Inflammatory macrophage treated with lipopolysaccharide for 1 hour (primary cell): ENCODE measurements at regions not wholly inside any gene's neighbourhood (a gene's known extent, or its start where the extent isn't known, plus 50 kb on each side); places are given as distances from the start of the nearest gene placed in this dataset.

Source experiments
- DNase-seq, 2 donors: peaks; one replicate each; pipeline ENCODE4 v3.0.0-alpha.2; 2020 to 2022

DNA sequence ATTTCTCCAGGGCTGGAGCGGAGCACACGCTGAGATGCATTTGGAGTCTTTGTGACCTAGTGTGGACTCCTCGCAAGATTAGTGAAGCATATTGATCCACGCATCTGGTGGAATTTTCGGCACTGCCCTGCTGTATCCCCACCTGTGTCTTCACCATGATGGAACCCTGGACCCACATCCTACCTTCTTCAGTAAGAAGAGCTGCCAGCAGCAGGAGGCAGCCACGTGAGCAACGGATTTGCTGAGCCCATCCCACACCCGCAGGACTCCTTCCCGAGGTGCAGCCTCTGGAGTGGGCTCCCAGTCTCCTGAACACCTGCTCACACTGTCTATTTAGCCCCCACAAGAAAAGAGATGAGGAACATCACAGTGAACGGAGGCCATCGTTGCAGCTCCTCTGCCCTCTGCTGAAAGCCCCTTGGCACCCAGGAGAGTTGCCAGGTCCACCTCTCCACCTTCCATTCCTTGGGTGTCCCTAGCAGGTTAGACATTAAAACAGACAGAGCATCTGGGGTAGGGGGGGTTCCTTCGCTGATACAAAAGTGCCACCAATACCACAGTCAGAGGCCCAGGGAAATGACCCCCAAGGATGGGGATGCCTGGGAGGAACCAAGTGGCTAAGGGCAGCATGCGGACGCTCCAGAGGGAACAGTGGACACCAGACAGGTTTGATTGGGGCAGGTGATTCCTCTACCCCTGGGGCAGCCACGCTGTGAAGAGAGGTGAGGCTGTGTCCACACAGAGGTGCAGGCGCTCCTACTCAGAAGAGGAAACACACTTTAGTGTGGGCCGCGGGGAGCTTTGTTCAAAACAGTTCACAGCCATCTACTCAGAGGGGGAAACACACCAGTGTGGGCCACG lies 302.8 kb upstream of the SALL3 start:
- no peak for DNase-seq

DNA sequence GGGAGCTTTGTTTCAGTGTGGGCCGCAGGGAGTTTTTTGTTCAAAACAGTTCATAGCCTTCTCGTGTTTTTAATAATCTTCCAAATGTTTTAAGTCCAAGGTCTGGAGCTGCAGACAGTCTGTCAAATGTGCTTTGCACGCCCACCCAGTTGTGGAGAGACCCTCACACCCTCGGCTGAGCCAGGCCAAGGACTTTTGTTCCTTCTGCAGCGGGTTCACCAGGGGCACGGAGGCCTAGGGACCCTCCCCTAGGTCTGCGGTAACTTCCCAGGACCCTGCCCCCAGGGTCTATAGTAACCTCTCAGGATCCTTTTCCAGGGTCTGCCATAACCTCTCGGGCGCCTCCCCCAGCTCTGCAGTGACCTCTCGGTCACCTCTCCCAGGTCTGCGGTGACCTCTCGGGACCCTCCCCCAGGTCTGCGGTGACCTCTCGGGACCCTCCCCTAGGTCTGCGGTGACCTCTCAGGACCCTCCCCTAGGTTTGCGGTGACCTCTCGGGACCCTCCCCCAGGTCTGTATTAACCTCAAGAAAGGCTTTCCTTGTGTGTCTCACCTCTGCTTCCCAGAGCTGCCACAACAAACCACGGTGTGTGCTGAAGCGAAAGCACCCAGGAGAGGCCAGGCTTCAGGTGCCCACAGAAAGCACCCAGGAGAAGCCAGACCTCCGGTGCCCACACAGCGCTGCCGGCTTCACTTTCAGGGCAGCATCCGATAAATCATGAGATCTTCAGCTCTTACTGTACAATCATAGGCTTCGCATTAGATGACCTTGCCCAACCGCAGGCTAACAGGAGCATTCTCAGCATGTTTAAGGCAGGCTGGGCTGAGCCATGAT lies 301.9 kb upstream of the SALL3 start:
- DNase-seq: no peak

DNA sequence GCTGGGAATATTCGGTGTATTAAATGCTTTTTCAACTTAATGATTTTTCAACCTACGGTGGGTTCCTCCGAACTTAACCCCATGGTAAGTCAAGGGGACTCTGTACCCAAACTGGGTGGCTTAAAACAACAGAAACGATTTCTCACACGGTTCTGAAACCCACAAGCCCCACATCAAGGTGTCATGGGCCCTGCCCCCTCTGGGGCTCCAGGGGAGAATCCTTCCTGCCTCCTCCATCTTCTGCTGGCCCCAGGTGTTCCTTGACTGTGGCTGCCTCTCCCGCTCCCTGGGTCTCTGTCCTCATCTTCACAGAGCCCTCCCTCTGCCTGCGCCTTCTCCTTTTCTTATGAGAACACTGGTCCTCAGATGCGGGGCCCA lies 301.3 kb upstream of the SALL3 start:
- no peak for DNase-seq

DNA sequence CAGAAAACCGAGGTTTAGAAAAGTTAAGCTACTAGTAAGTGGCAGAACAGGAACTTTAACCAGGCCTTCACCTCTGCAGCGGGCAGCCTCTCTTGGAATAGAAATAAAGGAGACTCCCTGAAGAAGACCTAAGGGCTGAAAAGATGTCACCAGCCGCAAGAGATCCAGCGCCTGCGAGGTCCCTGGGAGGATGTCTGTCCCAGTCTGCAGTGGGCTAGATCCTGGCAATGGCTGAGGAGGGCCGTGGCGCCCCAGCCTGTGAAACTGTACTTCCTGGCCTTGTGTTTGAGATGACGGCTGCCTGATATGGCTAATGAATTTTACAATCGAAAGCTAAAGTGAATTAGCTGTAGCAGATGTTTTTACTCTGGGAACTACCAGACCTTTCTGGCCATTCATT lies 300.6 kb upstream of the SALL3 start:
- no peak for DNase-seq

DNA sequence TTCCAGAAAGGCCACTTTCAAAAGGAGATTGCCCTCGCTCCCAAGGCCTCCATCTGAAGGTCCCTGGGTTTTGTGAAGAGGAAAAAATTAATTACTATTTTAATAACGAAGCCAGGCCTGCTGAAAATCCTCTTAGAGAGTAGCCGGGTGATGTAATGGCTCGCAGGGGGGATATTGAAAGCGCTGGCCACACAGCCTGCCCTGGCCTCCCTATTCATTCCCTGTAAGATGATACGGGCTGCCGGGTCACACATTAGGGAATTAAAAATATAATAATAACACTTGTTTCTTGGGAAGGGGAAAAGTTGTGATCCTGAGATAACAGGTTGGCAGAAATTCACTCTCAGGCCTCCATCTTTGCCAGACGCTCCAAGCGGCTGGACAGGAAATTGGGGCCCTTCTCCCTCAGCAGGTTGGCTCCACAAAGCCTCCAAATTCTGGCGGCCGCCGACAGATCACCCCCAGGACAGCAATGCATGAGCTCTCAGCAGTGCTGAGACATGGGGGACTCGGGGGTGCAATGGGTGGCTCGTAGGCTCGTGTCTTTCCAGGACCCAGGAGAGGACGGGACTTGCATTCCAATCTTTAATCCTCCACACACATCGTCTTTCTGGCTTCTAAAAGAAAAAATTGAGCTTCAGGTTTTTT lies 299.9 kb upstream of the SALL3 start:
- no peak for DNase-seq

DNA sequence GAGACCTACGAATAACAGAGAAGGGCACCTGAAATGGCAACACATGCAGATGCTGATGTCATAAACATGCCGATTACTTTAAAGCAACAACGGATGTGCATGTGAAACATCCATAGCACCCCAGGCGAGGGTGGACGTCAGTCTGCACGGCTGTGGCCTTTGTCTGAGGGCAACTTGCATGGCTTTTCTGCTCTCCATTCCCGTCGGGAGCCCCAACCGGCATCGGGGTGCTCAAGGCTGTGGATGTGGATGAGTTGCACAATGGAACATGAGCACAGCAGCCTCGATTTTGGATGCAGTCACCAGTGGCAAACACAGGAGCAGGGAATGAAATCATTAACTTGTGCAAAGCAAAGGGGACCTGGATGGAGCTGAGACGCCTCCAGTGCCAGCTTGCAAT lies 298.2 kb upstream of the SALL3 start:
- no peak for DNase-seq

DNA sequence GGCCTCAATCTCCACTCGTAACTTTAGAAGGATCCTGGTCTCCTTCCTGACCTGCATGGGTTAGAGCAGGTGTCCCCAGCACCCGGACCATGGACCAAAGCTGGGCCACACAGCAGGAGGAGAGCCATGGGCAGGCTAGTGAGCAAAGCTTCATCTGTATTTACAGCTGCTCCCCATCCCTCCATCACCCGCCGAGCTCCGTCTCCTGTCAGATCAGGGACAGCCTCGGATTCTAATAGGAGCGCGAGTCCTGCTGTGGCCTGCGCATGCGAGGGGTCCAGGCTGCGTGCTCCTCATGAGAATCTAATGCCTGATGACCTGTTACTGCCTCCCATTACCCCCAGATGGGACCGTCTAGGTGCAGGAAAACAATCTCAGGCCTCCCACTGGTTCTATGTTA lies 297.7 kb upstream of the SALL3 start:
- DNase-seq: no peak

DNA sequence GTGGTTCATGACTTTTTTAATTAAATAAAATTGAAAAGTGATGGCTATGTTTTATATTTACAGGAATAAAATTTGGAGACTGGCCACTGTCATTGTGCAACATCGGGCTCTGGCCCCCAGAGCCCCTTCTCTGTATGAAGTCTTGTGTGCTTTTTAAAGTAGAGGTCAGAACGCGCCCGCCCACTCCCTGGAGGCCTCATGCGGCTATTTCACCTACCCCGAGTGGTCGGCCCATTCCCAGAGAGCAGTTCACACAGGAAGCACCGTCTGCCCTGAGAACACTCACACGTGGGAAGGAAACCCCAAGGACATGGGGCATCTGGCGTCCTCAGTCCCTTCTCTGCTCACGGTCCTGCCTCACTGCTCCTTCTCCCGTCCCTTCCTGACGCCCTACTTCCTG lies 296.9 kb upstream of the SALL3 start:
- no peak for DNase-seq

DNA sequence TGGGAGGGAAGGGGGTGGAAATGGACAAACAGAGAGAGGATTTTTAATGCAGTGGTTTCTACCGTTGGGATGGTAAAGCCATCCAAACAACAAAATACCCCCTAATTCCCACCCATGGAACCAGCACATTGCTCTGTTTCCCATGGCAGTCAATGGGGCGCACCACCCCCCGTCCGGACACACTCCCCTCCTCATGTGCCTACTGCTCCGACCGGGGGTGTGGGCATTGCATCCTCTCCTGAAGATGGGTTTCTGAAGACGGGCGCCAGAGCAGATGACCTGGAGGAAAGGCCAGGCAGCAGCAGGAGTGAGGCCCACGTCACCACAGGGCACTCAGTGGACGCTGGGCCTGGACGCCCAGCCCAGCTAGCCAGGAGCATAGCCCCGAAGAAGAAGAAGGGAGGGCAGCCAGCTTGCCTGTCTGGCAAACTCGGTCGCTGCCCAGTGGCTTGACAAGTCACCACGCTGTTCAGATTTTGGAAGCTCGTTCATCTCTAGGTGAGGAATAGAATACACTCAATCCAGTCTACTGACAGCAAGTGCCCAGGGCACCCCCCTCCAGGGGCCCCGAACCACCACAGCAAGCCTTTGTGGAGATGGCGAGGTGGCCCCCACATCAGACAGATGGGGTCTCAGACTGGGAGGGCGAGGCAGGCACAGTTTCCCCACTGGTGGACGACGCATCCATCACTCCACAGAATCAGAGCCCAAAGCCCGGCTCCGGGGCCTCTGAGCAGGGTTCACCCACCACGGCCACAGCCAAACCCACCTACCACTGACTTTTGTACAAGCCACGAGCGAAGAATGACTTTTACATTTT lies 296.2 kb upstream of the SALL3 start:
- DNase-seq: no peak

DNA sequence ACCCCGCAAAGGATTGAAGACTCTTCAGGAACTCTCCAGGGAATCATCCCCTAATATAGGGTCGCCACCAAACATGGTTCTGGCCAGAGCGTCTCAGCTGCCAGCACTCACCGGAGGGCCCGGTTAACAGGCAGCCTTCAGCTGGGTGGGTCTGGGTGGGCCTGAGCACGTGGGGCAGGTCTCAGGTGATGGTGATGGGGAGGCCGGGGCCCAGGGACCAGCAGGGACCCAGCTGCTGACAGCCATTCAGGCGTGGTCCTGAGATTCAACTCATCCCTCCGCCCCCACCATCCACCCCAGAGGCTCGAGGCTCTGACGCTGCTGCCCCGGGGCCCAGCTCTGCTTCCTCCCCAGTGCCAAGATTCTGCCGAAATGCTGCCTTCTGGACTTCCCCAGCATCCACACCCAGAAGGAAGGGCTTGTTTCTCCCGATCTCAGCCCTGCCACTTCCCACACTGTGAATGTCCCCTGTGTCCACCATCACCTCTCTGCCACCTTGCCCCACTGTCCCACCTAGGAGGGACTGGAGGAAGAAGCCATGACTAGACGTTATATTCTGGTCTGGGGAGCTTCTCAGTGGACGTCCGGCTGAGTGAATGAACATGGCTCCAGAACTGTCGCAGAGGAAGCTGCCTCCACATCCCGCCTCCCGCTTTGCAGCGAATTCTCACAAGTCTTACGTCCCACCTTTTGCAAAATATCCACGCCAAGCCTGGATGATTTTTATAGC lies 294.2 kb upstream of the SALL3 start:
- no peak for DNase-seq

DNA sequence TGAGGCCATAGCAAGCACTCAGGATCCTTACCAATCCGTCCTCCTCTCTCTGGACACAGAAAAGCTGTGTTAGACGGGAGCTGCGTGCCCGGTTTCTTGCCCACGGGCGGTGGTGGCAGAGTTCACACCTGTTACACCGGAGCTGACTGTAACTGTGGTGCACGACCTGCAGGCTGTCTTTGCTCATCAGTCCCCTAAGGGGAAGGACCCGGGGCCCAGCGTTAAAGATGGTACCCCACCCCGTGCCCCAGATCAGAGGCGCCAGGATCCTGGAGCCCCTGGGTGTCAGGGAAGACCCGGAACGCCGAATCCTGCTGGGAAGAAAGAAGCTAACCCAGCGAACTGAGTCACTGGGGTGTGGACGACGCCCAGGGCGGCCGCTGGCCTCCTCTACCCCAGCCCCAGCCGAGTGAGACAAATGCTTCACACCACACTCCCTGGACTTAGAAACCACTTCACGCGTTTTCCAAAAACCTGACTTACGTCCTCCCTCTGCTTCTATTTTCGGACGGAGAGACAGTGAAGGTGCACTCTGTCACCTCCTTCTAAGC lies 293.6 kb upstream of the SALL3 start:
- no peak for DNase-seq

DNA sequence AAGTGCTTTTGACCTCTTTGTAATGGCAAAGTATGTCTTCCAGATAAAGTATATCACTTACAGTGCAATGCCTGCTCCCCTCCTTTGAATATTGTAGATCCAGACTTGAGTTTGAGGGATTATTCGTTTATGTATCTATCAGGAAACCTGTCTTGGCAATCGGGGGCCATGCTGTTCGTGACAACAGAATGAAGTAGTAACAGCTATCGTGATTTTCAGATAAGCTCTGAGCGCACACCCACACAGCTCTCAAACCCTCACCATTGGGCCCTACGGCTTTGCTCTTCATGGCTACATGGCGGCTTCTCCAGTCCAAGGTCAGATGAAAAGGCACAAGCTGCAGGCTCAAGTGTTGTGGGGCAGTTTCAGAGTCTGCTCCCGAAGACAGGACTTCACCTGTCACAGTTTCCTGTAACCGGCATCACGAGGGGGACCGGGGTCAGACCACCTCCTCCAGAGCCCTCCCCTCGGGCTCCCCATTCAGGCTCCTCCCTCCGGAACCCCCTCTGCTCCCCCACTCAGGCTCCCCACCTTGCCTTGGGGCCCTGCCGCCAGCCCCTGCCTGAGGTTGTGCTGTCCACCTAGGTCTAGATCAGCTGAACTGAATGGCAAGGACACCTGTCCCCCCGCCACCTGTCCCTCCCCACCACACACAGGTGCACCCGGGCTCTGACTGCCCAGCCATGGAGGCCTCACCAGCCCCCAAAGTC lies 292.5 kb upstream of the SALL3 start:
- DNase-seq: no peak

DNA sequence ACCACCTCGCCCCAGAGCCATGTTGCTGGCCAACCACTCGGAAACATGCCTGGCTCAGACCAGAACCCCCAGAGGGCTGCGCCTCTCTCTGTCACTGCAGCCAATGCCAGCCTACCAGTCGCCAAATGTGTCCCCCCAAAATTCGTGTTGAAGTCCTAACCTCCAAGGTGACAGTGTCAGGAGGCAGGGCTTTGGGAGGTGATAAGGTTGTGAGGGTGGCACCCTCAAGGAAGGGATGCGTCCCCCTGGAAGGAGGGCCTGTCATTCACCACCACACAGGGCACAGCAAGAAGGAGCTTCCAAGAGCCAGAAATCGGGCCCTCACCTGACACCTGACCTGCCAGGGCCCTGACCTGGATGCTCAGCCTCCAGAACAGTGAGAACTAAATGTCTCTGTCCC lies 291.9 kb upstream of the SALL3 start:
- DNase-seq: no peak

DNA sequence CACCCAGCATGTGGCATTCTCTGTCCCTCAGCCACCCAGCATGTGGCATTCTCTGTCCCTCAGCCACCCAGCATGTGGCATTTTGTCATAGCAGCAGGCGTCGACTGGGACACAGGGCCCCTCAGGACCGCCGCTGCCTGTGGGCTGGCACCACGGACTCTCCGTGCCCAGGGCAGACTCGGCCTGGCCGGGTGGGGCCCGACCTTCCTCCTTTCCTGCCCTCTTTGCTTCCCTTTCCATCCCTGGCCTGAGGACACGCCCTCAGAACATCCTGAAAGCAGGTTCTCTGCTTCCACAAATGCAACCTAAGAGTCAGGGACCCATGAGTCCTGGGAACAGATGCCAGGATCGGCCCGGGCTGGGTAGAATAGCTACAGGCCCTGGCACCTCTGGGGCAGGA lies 291.4 kb upstream of the SALL3 start:
- DNase-seq: no peak

DNA sequence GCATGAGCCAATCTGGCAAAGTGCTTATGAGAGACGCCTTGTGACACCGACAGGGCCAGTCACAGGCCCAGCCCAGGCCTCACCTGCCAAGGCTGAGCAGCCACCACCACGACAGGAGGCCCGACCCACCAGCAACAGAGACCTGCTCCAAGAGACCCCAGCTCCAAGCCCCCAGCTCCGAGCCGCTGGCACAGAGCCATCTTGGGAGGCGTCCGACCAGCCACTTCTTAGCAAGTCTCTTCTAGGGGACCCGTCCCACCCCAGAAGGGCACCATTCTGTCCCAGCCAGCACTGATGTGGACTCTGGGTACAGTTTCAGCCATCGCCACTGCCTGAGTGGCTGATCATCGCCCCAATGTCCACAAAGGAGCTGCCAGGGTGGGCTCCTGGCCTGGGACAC lies 290.7 kb upstream of the SALL3 start:
- DNase-seq: no peak

DNA sequence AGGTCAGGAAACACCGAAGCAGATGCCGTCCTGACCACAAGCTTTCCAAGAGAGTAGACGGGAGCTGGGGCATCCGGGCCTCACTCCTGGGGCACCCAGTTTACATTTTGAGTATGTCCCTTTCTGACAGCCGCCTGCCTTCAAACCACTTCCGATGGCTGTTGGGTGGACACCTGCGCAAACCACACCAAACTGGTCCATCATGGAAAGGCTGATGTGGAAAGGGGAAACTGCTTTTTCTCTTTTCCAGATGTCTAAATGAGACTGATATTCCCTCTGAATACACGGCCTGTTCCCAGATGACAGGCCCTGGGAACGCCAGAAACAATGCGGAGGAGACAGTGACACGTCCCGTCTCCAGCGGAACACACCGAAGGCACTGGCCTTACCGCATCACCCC lies 290.0 kb upstream of the SALL3 start:
- DNase-seq: no peak

DNA sequence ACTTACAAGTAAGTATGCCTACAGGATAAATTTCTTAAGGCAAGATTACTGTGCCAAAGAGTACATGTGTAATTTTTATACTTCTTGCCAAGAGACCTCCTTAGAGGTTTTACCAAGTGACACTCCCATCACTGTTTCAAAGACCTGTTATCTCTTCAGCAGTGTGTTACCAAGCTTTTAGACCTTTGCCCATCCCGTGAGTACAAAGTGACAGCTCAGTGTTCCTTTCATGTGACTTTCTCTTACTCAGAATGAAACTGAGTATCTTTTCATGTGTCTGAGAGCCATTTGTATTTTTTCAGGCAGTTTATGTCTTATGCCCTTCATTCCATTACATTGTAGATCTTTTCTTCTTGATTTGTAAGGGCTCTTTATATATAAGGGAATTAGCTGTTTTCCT lies 287.5 kb upstream of the SALL3 start:
- DNase-seq: no peak

DNA sequence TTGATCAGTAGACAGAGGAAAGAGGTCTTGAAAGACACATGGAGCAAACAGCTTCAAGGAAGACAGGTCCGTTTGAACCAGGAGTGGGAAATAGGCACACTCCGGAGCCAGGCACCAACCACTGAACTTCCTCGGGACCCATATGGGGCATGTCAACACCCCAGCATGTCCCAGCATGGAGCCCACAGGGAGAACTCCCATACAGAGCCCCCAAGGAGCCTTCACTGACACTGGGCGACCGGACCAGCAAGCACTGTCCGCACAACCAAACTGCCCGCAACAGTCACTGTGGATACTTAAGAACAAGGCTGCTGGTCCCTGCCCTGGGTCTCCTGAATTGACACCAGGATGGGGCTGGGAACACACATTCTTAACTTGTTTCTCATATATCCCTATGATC lies 286.2 kb upstream of the SALL3 start:
- DNase-seq: no peak

DNA sequence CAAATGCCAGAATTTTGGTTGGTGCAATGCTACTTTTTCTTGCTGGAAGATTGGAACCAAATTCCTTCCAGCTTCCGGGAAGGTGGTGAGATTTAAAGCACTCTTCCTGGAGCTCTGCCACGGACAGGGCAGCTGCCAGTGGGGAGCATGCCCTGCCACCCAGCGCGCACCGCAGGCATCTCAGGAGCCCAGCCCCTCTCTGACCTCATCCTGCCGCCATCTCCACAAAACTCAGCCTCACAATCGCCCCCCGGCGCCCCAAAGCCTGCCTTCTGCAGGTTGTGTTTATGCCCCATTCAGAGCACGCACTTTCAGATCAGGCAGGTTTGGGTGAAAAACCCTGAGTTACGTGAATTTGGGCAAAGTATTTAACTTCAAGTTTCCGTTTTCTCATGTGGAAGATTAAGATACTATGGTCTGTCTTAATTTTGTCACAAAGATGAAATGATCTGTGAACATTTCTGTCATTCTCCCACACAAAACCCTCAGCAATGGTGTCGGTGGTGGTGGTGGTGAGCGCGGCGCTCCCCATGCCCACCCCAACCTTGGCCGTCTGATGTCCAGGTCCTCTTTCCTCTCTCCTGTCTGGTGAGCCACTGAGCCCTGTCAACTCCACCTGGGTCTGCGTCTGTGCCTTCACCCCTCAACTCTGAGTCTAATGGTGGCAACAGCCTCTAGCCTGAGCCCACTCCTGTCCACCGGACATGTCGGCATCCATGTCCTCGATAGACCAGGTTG lies 282.8 kb upstream of the SALL3 start:
- no peak for DNase-seq

DNA sequence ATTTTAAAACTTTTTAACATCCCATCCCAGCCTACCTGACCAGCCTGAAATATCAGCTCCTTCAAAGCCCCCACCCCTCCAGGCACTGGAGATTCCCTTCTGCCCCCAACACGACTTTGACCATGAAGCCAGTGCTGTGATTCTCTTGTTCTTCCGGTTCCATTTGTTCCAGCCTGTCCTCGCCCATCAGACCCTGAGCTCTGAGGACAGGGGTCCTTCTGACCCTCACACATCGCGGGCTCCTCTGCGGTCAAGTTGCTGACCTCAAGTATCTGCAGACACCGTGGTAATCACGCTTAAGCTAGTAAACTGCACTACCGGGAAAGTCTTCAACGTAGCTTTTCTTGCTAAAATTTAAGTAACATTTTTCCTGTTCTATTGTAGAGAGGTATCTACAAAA lies 282.2 kb upstream of the SALL3 start:
- no peak for DNase-seq

DNA sequence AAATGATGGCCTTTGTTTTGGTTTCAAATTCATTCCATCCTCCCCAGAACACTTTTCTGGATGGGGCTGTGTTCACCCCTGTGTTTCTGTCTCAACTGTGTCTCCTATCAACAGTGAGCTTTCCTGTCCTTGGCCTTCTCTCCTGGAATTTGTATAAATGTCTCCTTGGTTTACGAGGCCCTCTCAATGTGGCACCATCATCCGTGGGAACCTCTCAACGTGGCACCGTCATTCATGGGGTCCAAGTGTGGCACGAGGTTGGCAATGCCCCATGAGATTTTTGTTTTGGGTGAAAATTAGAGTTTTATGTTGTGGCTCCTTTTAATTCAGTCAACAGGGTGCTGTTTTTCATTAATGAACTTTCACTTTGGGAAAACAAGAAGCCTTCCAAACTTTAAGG lies 280.7 kb upstream of the SALL3 start:
- DNase-seq: no peak
